Renal cortex interstitium (tissue), 11 donors: ENCODE measurements at regions not wholly inside any gene's neighbourhood (a gene's known extent, or its start where the extent isn't known, plus 50 kb on each side); places are given as distances from the start of the nearest gene placed in this dataset.

ENCODE experiments used
- DNase-seq, 11 donors: peaks; one replicate each; pipeline ENCODE4 v3.0.0-alpha.2; 2013; ENCODE audit warnings: low read depth in 9 of 11, low spot score in 4 of 11; ENCODE audit errors: extremely low read depth in 1 of 11

DNA sequence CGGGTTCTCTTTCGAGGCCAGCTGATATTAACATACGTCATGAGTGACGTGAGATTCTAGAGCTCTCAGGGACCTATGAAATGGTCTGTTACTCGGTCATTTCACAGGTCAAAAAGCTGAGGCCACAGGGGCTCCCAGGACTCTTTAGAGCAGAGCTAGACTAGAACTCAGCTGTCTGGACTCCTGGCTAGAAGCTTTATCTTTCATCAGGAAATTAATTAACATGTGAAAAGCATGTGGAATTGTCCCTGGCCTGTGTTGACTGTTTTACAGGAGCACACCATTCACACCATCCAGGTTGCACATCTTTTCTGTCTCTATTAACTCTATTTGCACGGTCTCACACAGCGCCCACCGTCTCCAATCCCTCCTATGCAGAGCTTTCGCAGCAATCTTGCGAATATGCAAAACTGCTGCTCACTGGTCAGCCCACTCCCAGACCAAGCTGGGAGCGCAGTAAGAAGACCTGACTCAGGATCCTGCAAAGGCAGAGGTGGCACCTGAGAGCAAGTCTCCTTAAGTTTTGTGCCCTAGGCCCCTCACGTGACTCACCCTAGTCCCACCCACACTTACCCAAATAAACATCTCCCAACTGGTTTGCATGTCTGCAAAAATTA lies 522.5 kb downstream of the CD83 start:
- no peak for DNase-seq

DNA sequence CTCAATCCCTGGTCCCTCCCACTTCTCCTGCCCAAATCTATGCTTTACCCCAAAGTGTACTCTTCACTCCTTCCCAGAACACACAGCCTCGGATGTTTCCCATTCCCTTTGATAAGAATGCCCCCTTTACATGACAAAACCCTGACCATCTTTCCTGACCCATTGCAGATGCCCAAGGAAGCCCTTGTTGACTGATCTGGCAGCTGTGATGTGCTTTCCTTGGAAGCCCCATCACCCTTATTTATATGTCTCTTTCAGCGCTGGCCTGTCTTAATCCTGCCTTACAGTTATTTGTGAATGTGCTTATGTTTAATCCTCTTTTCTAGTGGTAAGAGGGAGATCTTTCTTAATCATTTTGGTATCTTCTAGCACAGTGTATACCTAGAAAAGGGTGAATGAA lies 523.1 kb downstream of the CD83 start:
- no peak for DNase-seq

DNA sequence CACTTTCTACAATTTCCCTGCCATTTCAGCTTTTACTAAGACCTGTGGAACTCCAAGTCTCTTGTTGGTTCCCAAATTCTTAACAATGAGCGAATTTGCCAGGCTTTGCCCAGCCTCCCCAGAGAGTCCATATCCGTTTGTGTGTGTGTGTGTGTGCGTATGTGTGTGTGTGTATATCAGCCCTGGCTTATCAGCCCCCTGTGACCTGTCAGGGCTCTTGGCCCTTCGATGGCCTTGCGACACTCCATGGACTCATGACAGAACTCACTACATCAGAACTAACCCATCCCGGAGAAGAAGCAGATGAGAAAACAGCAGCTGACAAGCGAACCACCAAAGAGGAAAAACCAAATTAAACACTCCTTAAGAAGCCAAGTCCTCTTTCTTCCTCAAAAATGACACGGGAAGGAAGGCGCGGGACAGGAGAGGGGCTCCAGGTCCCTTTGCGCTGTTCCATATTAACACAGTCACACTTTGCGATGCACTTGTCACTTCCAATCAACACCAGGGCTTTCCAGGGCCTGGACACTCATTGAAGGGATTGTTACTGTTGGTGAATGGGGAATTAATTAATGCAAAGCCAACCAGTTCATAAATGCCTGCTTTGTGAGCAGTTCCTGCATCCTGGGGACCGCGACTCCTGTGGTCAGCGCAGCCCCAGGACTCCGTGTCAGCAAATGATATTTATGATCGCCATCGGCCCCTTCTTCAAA lies 524.0 kb downstream of the CD83 start:
- no peak for DNase-seq

- no peak for DNase-seq
These were observed 524.5 kb downstream of the CD83 start for GRCh38 chr6:14642136-14642505.

DNA sequence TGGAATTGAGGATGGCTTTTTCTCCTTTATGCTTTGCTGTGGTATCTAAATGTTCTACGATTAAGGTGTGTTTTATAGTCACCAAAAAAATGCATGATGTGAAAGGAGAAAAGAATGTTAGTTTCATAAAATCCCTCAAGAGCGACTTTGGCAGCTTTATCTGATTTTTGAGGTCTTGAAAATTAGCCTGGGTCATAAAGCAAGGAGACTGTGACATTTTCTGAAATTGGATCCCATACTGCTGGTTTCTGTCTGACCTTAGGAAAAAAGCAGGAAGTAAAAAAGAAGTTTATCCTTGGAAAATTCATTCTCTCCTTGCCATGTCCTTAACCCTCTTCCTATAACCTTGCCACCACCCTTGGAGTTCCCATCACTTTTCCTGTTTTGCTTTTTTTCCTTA lies 525.3 kb downstream of the CD83 start:
- DNase-seq = no peak

DNA sequence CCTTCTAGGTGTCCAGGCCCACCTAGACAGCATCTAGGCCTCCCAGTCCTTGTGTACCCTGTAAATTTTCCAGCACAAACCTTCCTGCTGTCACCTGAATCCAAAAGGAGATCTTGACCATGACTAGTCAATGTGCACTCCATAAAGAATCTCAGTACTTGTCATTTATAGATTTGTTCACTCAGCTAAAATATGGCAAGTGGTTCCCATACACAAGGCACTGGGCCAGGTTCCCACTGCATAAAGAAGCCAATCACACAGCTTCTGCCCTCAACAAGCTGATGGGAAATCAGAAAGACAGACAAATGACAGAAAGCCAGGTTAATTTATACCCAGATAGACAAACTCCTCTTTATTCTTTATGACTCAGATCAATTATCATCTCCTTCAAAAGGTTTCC lies 526.8 kb downstream of the CD83 start:
- DNase-seq = no peak

- DNase-seq = no peak
These were observed 527.6 kb downstream of the CD83 start for GRCh38 chr6:14645221-14645620.

GRCh38 chr6:14645841-14646240 lies 528.3 kb downstream of the CD83 start:
- DNase-seq = no peak

DNA sequence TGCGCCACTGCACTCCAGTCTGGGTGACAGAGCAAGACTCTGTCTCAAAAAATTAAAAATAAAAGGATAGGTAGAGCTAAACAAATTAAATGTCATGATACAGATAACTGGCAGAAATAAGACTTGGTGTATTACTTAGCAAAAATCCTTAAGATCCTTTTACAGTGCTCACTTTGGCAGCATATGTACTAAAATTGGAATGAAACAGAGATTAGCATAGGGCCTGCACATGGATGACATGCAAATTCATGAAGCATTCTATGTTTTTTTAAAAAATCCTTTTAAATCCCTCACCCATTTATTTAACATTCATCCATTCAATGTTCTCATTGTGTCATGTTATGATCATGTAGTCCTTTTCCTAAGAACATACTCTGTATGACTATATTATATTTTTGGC lies 528.8 kb downstream of the CD83 start:
- no peak for DNase-seq

GRCh38 chr6:14647357-14647756 lies 529.8 kb downstream of the CD83 start:
- no peak for DNase-seq

DNA sequence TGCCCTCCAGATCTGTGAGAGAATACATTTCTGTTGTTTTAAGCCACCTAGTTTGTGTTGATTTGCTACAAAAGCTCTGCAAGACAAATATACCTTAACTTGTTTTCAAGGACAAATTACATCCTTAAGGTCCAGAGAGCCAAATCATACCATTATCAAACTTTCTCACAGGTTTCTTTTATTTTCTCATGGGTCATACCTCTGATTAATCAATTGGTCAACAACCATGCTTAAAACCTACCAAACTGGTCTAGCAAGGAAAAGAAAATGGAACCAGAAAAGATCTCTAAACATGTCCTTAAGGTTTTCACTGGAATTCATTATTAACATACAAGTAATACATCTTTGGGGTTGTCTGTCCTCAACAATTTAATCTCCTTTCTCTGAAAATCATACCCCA lies 535.0 kb downstream of the CD83 start:
- DNase-seq = no peak

DNA sequence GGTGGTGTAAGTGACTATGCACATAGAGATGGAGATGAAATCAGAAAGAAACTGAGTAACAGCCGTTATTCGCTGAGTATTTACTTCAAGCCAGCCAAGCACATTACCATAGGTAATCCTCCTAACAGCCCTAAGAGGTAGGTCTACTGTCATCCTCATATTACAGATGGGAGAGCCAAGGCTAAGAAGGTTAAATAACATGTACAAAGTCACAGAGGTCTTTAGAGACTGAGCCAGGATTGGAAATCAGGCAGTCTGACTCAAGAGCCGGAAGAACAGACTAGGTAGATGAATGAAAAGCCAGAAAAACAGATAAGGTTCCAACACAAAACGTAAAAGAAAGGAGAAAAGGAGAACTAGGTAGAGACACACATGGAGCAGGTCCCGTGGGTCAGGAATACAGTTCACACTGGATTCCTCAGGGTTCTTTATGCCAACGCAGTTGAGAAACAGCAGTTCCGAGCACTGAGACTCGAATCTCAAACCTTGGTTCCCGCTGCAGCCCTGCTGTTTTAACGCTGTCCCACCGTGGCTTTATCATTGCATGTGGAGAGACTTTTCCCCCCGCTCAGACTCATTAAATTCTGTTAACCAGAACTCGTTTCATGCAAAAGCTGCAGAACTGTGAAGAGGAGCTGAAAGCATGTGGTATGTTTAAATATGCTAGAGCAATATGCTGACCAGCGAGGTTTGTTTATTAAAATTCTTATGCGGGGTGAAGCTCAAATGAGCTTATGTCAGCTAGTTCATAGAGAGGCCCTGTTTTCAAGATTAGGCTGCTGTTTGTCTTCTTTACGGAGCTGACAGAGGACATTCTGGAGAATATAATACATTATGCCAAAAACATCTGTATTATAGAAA lies 537.9 kb downstream of the CD83 start:
- DNase-seq = no peak

DNA sequence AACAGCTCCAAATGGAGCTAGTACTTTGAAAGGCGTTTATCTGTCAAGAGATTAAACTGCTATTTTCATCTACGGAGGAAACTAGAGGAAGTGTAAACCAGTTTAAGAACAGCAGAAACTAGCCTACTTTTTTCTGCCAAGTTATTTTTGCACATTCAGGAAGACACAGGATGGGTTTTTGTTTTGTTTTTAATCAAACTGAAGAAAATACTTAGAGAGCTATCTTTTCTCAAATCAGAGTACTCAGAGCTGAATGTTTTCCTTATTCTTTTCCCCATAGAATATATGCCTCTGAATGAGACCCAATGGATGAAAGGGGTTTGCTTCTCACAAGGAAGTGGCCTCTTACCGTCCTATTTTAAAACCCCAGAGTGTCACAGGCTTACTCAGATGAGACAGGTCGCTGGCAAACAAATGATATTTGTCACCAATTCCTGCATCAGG lies 538.5 kb downstream of the CD83 start:
- DNase-seq = no peak

GRCh38 chr6:14656649-14657048 lies 539.1 kb downstream of the CD83 start:
- DNase-seq = no peak

GRCh38 chr6:14658030-14658429 lies 540.5 kb downstream of the CD83 start:
- DNase-seq = no peak

- DNase-seq = no peak
These were observed 541.5 kb downstream of the CD83 start for GRCh38 chr6:14658886-14659561.

- DNase-seq = no peak
These were observed 542.3 kb downstream of the CD83 start for GRCh38 chr6:14659841-14660240.

GRCh38 chr6:14660806-14661579 lies 543.4 kb downstream of the CD83 start:
- peak in 2 of 11 donors; percentile 33 to 37 for DNase-seq

DNA sequence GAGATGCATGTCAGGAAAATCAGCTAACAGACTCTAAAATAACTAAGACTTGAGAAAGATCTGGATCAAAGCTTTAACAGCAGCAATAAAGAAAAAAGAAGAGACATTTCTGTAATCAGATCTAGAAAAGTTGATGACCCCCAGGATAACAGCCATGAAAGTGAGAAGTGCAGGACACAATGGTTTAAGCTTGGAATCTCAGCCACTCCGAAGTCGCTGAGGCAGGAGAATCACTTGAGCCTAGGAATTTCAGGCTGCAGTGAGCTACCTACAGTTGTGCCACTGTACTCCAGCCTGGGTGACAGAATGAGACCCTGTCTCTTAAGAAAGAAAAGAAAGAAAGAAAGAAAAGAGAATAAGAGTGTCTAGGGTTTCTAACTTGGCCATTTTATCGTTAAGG lies 544.1 kb downstream of the CD83 start:
- DNase-seq = no peak
